ENCODE measurements at regions not wholly inside any gene's neighbourhood (a gene's known extent, or its start where the extent isn't known, plus 50 kb on each side); places are given as distances from the start of the nearest gene placed in this dataset.
A peak's percentile ranks its signal among the peaks of the same experiment; 100 is the strongest.

- Histone ChIP-seq H3K4me3 (no peak overlapping the region), H3K9me3 (no peaks in the 10 kb centered on the region), H3K4me1 (peaks cover 5 to 27% (median 11%) of the 10 kb centered on the region in 6 donors), H3K27ac (no peak overlapping the region), H3K27me3 (replicated peaks in 1 of 7) (no peaks in the 10 kb centered on the region), H3K36me3 (no peaks in the 10 kb centered on the region)
- intact Hi-C loops (cut with DNase I; ENCODE audit: low total_unique reads), result no loop called here
- no peak for DNase-seq
- TF ChIP-seq POLR2A (IDR thresholded peaks at IDR 0.05) (no peak), POLR2AphosphoS5 (IDR thresholded peaks at IDR 0.05) (no peak), CTCF (IDR thresholded peaks at IDR 0.05 in 8 of 11, conservative IDR thresholded peaks at IDR 0.05 in 3 of 11) (no peak)
- 69 to 78% (median 74%) methylated on average over 4 of the region's 4 CpGs for WGBS, 5 donors
Measured at GRCh38 chr11:95301474-95301873, 70.5 kb upstream of the SESN3 start.

DNA sequence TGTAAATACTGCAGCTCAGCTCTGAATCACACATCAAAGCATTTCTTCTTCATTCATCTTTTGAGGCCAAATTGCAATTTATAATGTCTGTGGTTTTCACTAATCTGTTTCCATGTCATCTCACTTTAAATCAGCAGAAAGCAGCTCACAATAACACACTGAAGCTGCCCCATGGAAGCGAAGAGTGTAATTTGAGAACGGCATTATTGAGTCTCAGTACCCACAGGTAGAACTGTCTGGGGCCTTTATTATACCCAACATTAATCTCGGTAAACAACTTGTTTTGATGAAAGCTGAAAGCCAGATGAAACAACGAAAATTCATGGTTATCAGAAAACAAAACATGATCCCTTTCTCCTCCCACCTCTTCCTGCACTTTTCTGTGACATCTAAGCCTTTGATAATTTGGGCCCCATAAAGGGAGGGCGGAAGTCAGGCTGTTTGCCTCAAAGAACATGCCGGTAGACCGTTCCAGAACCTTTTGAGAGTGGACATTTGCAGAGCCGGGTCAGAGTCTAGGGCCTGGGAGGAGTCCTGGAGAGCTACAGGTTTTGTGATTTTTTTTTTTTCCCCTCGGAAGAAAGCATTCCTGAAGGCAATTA is 68.2 kb upstream of the SESN3 start:
- 74 to 84% (median 78%) methylated on average over 9 of the region's 9 CpGs for WGBS, 5 donors
- Histone ChIP-seq H3K36me3 (no peaks in the 10 kb centered on the region), H3K4me3 (no peak overlapping the region), H3K27ac (no peak overlapping the region), H3K4me1 (peaks cover 16 to 50% (median 25%) of the 10 kb centered on the region in 6 donors), H3K27me3 (replicated peaks in 1 of 7) (no peaks in the 10 kb centered on the region), H3K9me3 (no peaks in the 10 kb centered on the region)
- no peak for DNase-seq
- TF ChIP-seq CTCF (IDR thresholded peaks at IDR 0.05 in 8 of 11, conservative IDR thresholded peaks at IDR 0.05 in 3 of 11), result no peak
- no peak for TF ChIP-seq POLR2A (IDR thresholded peaks at IDR 0.05)
- TF ChIP-seq POLR2AphosphoS5 (IDR thresholded peaks at IDR 0.05), result no peak
- intact Hi-C loops (cut with DNase I; ENCODE audit: low total_unique reads), result no loop called here

- intact Hi-C loops (cut with DNase I; ENCODE audit: low total_unique reads), result no loop called here
- 87 to 100% (median 97%) methylated on average over 1 of the region's 1 CpG for WGBS, 5 donors
Measured at GRCh38 chr11:95297680-95298452, 66.9 kb upstream of the SESN3 start.

More at GRCh38 chr11:95297680-95298452, 66.9 kb upstream of the SESN3 start:
- Histone ChIP-seq H3K27ac (peak overlapping the region in 3 of 8 donors; percentile 62 to 79 (median 64)), H3K4me1 (peaks cover 16 to 52% (median 25%) of the 10 kb centered on the region in 6 donors), H3K36me3 (no peaks in the 10 kb centered on the region), H3K4me3 (no peak overlapping the region), H3K27me3 (replicated peaks in 1 of 7) (no peaks in the 10 kb centered on the region), H3K9me3 (no peaks in the 10 kb centered on the region)
- TF ChIP-seq POLR2AphosphoS5 (IDR thresholded peaks at IDR 0.05), result no peak
- no peak for TF ChIP-seq POLR2A (IDR thresholded peaks at IDR 0.05)
- TF ChIP-seq CTCF (IDR thresholded peaks at IDR 0.05 in 8 of 11, conservative IDR thresholded peaks at IDR 0.05 in 3 of 11), result no peak
- DNase-seq, result no peak

All from spleen (tissue), 11 donors.